ENCODE measurements at regions not wholly inside any gene's neighbourhood (a gene's known extent, or its start where the extent isn't known, plus 50 kb on each side); places are given as distances from the start of the nearest gene placed in this dataset.

GRCh38 chr13:67328895-67329294, 98.8 kb upstream of the PCDH9 start:
- Histone ChIP-seq H3K27me3 (ENCODE audit: control insufficient read depth, insufficient read depth, low read length) (no peaks in the 10 kb centered on the region), H3K36me3 (ENCODE audit: control insufficient read depth, insufficient read depth, low read length) (no peaks in the 10 kb centered on the region), H3K4me3 (ENCODE audit: low read depth, low read length) (no peak overlapping the region)
- DNase-seq (ENCODE audit: low read depth), result no peak
- no peak for FAIRE-seq
- TF ChIP-seq CTCF (IDR thresholded peaks at IDR 0.05; ENCODE audit: insufficient read depth, low read length, severe bottlenecking), result no peak

GRCh38 chr13:67318860-67319259, 88.7 kb upstream of the PCDH9 start:
- H3K27me3 ChIP-seq (ENCODE audit: control insufficient read depth, insufficient read depth, low read length), result no peaks in the 10 kb centered on the region
- TF ChIP-seq CTCF (IDR thresholded peaks at IDR 0.05; ENCODE audit: insufficient read depth, low read length, severe bottlenecking), result no peak
- no peaks in the 10 kb centered on the region for H3K36me3 ChIP-seq (ENCODE audit: control insufficient read depth, insufficient read depth, low read length)
- FAIRE-seq, result no peak
- H3K4me3 ChIP-seq (ENCODE audit: low read depth, low read length), result no peak overlapping the region
- peak; percentile 27 for DNase-seq (ENCODE audit: low read depth)

GRCh38 chr13:67318398-67318797, 88.3 kb upstream of the PCDH9 start:
- no peaks in the 10 kb centered on the region for H3K36me3 ChIP-seq (ENCODE audit: control insufficient read depth, insufficient read depth, low read length)
- FAIRE-seq (no peak), DNase-seq (ENCODE audit: low read depth) (no peak)
- H3K27me3 ChIP-seq (ENCODE audit: control insufficient read depth, insufficient read depth, low read length), result no peaks in the 10 kb centered on the region
- H3K4me3 ChIP-seq (ENCODE audit: low read depth, low read length), result no peak overlapping the region
- TF ChIP-seq CTCF (IDR thresholded peaks at IDR 0.05; ENCODE audit: insufficient read depth, low read length, severe bottlenecking), result no peak

GRCh38 chr13:67314405-67314804, 84.3 kb upstream of the PCDH9 start:
- Histone ChIP-seq H3K36me3 (ENCODE audit: control insufficient read depth, insufficient read depth, low read length) (no peaks in the 10 kb centered on the region), H3K27me3 (ENCODE audit: control insufficient read depth, insufficient read depth, low read length) (no peaks in the 10 kb centered on the region), H3K4me3 (ENCODE audit: low read depth, low read length) (no peak overlapping the region)
- DNase-seq (ENCODE audit: low read depth), result no peak
- TF ChIP-seq CTCF (IDR thresholded peaks at IDR 0.05; ENCODE audit: insufficient read depth, low read length, severe bottlenecking), result no peak
- no peak for FAIRE-seq

- Histone ChIP-seq H3K27me3 (ENCODE audit: control insufficient read depth, insufficient read depth, low read length) (no peaks in the 10 kb centered on the region), H3K36me3 (ENCODE audit: control insufficient read depth, insufficient read depth, low read length) (no peaks in the 10 kb centered on the region), H3K4me3 (ENCODE audit: low read depth, low read length) (no peak overlapping the region)
- DNase-seq (ENCODE audit: low read depth) (peak; percentile 85), FAIRE-seq (no peak)
- no peak for TF ChIP-seq CTCF (IDR thresholded peaks at IDR 0.05; ENCODE audit: insufficient read depth, low read length, severe bottlenecking)
Measured at GRCh38 chr13:67308004-67308772, 78.1 kb upstream of the PCDH9 start.

- Histone ChIP-seq H3K4me3 (ENCODE audit: low read depth, low read length) (no peak overlapping the region), H3K27me3 (ENCODE audit: control insufficient read depth, insufficient read depth, low read length) (no peaks in the 10 kb centered on the region), H3K36me3 (ENCODE audit: control insufficient read depth, insufficient read depth, low read length) (no peaks in the 10 kb centered on the region)
- TF ChIP-seq CTCF (IDR thresholded peaks at IDR 0.05; ENCODE audit: insufficient read depth, low read length, severe bottlenecking), result no peak
- DNase-seq (ENCODE audit: low read depth), result no peak
- FAIRE-seq, result no peak
Measured at GRCh38 chr13:67306742-67307141, 76.6 kb upstream of the PCDH9 start.
